ENCODE measurements at regions not wholly inside any gene's neighbourhood (a gene's known extent, or its start where the extent isn't known, plus 50 kb on each side); places are given as distances from the start of the nearest gene placed in this dataset.
"Not testable (repeated sequence)": the region's sequence is repeated elsewhere in the genome, so short reads cannot be mapped to it uniquely, and the experiment has no call there.

DNA sequence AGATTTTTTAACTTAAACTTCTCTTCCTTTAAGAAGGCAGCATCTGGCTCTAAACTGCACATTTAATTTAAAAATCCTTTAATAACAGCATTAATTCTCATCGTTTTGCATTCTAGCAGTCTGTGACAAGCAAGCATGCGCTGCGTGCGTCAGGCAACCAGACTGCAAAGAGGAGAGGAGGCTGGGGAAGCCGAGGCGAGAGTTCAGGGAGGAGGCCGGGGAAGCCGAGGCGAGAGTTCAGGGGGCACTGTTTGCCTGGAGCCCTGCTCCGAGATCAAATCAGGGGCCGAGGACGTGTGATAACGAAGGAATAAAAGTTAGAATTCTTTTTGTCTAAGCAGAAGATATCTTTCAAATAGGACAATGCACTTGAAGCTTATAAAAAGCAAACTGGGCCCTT is 435.7 kb downstream of the EFNB2 start:
- no peak for DNase-seq (ENCODE audit: low read depth in 2 of 2)

DNA sequence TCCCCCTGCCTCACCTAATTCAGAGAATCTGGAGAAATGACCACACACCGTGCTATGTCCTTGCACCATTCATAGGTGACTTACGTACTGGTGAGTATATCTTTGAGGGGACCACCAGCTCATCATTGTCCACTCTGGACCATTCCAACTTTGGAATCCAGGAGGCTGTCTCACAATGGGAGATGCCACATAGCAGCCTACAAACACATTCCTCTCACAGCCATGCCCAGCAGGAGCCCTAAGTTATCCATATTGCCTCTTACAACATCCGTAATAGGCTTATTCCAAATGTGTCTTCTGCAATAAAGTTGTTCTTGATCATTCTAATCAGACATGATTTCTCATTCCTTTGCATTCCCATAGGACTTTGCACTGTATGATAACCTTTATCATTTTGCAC is 436.7 kb downstream of the EFNB2 start:
- DNase-seq (ENCODE audit: low read depth in 2 of 2), result no peak

DNA sequence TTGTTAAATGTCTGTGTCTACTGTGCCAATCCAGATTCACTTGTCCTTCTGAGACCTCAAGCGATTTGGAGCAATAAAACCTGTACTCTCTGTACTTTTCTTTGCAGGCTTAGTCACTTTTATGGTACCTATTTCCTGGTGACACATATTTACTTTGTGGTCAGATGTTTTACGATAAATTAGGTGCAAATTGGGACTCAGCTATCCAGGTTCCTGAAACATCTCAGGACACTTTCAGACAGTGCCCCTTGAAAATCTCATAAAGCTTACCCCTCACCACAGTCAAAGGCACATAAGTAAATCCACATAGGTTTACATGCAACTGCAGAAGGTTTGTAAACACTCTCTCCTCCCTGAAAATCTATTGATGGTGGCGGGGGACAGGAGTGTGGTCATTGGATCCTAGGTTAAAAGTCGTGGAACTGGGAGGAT is 438.8 kb downstream of the EFNB2 start:
- DNase-seq (ENCODE audit: low read depth in 2 of 2), result no peak

DNA sequence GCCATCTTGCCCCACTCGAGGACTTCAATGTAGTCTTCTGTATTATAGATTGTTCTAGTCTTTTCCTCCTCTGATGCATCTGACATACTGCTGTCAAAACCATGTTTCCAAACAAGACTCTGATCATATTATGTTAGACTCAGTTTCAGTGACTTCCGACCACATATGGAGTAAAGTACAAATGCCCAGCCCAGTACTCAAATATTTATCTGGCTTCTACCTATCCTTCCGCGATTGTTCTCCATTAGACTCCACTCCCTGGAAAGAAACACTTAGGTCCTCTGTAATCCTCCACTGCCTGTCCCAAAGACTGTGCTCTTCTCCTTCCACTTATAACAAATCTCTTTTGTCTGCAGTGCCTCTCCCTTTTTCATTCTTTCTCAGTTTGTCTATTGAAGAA is 439.5 kb downstream of the EFNB2 start:
- DNase-seq (ENCODE audit: low read depth in 2 of 2), result no peak

DNA sequence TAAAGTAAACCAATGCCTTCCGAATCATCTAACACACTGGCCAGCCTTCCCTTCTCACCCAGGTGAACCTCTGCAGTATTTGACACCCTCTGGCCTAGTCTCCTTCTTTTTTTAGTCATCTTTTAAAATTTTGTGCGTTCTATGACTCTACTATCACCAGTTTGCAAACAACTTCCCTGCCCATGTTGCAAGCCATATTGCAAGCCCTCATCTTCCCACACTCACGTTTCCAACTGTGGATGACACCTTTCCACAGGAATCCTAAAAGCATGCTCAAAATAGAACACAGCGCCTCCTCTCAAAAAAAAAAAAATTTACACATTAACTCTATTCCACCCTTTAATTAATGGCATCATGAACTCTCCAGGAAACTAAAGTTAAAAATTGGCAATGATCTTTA is 440.1 kb downstream of the EFNB2 start:
- no peak for DNase-seq (ENCODE audit: low read depth in 2 of 2)

DNA sequence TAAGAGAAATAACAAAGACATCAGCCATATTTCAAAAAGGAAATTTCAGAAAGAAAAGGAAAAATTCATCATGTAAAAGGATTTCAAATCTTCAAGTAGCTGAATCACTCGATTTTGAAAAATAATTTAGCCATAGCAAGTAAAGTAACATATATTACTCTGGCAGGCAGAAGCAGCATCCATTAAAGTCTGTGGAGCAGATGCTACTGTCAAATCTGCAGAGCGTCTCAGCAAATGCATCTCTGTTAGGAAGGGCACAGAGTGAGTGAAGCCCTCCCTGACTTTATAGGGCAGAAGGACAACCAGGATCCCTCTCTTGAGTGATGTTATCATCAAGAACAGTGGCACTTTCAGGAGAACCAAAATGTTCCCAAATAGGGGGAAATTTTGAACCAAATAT is 445.5 kb downstream of the EFNB2 start:
- no peak for DNase-seq (ENCODE audit: low read depth in 2 of 2)

DNA sequence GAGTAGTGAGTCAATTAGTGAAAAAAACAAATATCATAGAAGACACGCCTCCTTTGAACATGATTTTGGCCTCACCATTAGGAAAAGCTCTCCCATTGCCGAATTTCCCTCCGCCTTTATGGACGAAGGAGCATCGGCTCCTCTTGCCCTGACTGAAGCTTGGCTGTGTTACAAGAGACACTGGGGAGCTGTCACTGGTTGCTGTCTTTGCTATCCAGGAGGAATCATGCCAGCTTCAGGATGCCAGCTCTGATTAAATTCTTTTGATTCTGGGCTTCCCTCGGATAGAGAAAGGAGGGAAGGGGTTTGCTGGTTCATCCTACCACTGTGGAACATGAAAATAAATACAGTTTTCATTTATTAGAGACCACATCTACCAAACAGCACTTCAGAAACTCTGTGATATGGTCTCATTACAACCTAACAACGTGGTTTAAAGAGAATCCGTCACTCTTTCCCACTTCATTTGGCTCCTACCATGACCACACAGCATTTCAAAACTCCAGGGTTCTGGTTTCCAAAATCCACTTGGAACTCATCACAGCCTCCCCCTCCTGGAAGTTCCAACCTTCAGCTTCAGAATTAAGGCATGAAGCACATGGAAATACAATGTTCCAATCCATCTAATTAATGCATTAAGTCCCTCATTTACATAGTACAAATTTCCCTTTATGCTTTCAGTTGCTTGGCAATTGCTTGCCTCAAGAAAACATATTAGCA is 446.0 kb downstream of the EFNB2 start:
- DNase-seq (ENCODE audit: low read depth in 2 of 2), result no peak

DNA sequence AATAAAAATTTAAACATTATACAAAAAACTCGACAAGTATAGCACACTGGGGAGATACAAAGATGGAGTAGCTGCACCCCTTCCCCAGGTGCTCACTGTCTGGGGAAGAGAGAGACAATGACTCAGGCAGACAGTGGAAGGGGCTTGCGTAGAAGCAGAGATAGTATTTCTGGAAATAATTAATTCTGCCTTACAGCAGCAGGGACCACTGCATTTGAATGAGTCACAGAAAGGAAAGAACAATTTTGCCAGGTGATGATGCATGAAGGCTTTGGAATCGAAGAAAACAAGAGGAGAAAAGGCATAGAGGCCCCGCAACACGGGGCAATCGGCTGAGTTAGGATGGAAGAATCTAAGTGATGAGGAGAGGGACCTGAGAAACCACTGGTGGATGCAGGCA is 447.4 kb downstream of the EFNB2 start:
- DNase-seq (ENCODE audit: low read depth in 2 of 2), result no peak

DNA sequence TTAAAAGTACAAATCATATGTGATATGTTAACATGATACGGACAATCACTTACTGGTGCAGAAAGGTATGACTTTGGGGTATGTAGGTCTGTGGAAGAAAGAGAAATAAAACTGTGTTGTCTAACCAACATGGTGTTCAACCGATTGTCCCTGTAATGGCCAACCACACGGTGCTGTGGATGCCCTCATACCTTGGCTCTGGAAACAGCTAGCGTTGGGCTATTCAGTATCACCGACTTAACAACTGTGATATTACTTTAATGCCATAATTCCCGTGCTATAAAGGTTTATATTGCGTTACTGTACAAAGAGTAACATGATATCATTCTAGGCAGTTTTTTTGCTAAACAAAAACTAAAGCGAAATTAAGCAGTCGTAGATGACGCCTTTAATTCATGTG is 448.3 kb downstream of the EFNB2 start:
- DNase-seq (ENCODE audit: low read depth in 2 of 2), result no peak

DNA sequence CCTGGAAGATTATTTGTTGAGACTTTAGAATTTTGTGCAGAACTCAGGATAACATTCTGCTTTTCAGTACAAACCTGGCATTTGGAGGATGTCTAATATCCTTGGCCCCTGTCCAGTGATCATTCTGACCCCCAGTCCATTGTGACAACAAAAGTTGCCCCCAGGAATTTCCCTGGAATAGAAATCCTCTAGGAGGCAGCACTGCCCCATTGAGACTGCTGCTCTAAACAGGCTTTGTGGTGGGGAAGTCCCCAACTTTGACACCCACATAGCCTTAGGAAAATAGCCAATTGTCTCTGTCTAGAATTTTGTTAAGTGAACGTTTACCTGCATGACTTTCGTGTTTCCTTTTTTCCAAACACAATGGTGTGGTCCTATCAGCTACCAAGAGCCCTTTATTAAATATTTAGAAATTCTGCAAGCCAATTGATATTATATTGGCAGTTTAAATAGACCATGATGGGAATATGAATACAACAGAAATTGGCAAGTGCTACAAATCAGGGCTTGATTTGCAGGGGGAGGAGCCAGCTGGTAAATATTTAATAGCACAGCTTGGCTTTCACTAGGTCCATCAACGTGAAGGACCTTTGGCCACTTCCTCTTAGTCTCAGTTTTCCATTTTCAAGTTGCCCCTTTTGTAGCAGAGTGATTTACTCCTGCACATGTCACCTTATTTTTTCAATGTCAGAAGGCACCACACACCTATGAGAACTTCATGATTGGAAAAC is 451.7 kb downstream of the EFNB2 start:
- DNase-seq (ENCODE audit: low read depth in 2 of 2), result no peak

DNA sequence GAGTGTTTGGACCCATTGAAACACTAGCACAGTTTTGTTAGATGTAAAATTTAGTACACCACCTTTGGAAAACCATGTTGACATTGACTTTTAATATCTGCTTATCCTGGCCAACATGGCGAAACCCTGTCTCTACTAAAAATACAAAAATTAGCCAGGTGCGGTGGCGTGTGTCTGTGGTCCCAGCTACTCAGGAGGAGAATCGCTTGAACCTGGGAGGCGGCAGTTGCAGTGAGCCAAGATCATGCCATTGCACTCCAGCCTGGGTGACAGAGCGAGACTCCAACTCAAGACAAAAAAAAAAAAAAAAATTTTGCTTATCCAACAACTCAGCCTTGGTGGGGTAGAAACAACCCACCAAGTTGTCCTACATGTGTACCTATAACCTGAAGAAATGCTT is 454.2 kb downstream of the EFNB2 start:
- DNase-seq (ENCODE audit: low read depth in 2 of 2), result not testable (repeated sequence)

DNA sequence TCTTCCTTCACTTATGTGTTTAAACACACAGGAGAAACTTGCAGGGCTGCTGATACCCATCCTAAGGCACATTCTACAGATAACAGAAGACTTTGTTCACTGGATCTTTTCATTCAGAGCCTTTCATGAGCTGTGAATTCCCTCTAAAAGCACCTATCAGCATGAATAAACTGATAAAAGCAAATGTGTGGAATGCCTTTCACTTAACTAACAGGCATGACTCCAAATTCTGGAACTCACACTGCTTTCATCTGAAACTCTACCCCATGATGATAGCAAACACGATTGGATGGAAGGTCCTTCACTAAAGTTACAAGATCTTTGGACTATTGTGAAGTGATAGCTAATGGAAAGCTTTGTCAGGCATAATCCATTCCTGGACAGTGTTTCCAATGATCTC is 457.3 kb downstream of the EFNB2 start:
- DNase-seq (ENCODE audit: low read depth in 2 of 2), result no peak

DNA sequence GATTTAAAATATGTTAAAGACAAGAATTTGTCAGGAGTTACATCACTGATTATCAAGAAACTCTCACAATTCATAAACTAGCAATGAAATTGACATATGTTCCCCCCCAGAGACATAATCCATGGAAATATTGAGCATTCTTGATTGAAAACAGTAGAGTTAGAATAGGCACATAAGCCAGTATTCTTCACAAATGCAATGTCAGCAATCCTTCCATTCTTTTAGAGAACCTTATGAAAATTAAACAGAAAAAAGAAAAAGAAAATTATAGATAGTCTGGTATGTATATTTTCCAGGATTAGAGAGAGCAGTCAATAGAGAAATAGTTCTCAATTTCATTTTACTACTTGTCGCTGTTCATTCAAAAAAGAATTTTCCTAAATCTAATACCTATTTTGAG is 458.4 kb downstream of the EFNB2 start:
- DNase-seq (ENCODE audit: low read depth in 2 of 2), result no peak

DNA sequence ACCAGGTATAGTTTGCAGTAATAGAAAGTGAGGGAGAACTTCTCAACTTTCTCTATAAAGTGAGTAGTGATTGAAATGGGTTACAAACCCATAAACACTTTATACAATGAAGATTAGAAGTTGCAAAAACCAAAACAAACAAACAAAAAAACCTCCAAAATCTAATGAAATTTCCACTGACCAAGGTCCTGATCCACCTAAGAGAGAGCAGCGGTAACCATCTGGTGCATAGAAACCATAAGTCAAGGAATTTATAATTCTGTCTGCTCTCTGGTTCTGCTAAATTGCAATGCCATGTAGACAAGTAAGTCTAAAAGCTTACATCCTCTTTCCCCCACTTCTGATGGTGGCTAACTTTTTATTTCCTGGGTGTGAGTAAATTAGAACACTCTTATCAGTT is 463.4 kb downstream of the EFNB2 start:
- no peak for DNase-seq (ENCODE audit: low read depth in 2 of 2)

DNA sequence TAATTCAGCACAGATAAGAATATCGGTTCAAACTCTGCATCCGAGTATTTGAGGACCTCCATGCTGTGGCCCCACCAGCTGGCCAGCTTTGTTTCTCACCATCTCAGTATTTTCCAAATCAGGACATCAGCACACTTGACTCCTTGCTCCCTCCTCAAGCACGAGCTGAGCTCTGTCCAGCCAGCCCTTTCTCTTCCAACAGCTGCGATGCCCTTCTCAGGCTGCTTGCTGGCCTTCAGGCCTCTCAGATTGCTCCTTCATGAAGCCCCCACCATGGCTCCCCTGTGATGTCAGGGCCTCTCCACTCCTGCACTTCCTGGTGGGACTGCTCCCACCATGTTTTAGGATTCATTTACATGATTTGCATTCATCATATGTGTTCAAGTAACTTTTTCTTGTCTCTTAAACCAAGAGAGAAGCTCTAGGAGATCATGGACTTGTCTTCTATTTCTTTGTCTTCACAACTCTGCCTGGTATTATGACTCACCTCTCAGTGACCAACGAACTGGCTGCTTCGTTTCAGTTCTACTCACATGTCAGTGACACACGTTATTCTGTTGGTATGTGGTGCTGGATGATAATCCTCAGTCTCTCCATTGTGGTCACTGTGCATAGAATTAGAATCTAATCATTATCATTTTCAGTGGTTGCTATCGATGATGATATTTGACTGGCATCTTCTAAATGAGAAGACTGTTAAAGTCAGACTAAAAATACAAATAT is 471.7 kb downstream of the EFNB2 start:
- DNase-seq (ENCODE audit: low read depth in 2 of 2), result no peak

DNA sequence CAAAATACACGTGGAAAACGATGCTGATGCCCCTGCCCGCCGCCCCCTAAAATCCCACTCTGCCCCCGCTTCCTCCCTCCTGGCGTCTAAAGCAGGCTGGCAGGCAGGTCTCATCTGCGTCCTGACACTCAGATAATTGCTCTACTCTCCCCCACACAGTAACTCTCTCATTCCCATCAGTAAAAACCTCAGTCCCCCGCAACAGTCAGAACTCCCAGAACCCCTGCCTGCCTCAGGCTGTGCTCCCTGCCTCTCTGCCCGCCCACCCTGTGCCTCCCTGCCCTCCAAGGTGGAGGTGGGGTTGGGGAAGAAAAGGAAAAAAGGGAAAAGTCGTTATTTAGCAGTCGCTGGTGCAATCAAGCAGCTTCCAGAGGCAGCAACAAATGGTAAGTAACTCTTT is 473.7 kb downstream of the EFNB2 start:
- DNase-seq (ENCODE audit: low read depth in 2 of 2), result no peak

DNA sequence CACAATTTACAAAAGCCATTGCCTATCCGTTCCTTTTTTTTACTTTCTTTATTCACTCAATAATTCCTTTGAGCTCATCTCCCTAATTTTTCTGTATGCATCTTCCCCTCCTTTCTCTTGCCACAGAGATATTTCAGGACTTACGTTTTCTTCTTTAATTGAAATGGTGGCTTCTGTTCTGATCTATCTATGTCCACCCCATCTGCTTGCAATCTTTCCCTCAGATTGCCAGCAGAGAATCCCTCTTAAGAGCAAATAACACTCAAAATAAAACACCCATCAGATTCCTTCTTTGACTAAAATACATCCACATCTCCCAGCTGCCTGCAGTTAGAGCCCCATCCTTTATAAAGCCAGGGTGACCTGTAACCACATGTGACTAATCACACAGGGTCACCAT is 478.6 kb downstream of the EFNB2 start:
- DNase-seq (ENCODE audit: low read depth in 2 of 2), result no peak

DNA sequence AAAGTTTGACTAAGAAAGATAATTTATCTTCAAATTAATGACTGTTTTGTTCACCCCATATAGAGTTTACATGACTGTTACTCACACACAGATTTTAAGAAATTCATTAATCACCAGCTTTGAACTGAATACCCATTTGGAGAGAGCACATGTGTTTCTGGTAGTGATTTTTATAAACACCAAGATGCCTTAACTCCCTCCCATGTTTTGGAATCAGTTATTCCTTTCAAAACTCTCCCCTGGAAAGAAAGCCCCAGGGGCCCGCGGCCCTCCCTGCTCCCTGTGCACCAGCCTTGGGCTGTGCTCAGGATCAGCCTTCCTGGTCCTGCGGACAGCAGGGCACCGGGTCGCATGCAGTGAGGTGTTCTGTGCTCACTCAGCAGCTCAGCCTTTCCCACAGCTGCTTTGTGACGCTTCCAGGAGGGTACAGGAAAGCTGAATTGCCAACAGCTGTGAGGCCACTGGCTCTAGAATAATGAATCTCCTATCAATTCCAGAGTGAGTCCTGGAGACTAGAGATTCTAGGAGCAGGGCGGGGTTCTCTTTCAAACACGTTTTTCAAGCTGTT is 483.2 kb downstream of the EFNB2 start:
- DNase-seq (ENCODE audit: low read depth in 2 of 2), result no peak

DNA sequence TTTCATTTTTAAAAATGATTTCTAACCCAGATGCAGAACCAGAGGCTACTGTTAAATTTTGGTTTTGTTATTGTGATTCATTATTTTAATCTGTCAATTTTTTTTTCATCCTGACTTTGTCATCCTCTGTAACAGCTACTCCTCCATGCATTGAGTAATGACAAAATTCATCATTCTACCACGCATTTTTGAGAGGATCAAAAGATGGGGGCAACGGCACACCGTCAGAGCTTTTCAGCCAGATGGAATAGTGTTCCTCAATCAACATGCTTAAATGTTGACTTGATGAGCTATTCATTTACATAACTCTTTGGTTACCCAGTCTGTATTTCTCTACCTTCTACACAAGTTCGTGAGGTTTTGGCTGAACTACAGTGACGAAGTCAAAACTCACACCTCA is 486.3 kb downstream of the EFNB2 start:
- DNase-seq (ENCODE audit: low read depth in 2 of 2), result no peak

DNA sequence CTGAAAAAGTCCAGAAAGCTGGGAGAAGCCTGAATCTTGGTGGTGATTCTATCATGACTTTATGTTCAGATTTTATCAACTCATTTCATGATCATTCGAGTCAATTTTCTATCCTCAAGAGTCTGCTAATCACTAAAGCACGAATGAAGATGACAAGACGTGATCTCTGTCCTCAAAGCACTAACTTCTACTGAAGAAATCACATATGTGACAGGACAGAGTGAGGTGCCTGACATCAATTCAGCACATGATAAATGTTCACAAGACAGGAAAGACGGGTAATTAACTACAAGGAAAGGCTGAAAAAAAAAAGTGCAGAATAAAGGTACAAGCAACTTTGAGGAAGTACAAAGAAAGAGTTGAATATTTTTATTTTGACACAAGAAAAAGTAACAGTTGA is 487.1 kb downstream of the EFNB2 start:
- no peak for DNase-seq (ENCODE audit: low read depth in 2 of 2)

DNA sequence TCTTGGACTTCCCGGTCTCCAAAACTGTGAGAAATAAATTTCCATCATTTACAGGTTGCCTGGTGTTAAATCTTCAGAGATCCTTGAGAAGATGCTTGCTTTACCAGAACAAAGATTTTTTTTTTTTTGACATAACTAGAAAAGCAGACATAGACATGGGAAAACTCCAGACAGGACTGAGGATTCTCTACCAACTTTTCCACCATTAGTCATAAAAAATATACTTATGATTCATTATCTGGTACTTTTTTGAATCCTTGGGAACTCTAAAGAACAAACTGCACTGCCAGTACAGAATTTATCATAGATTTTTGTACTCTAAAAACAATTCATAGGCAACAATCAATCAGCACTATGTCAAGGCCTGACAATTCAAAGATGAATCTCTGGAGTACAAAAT is 487.6 kb downstream of the EFNB2 start:
- DNase-seq (ENCODE audit: low read depth in 2 of 2), result no peak

DNA sequence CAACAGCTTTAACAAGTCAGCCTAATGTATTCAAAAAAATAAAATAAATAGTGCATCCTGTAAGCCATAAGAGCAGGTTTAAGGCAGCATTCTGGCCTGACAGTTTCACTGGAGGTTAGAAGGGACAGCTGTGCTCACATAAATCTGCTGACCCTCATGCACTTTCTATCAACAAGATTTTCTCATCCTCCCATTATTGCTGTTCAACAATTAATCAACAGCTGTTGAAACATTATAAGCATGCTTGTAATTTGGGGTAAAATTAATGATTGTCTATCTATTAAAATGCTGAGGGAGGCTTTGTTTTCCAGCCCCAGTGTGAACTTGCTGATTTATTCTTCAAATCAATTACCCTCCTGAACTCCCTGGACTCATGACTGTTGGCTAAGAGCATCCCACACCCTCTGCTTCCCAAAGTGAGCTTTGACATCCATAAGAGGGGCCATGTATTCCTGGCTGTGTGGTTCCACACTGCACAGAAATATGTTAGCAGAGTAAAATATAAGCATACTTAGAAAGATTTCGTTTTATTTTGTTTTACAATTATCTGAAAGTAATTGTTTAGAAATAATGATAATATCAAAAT is 492.4 kb downstream of the EFNB2 start:
- DNase-seq (ENCODE audit: low read depth in 2 of 2), result no peak

Data from stimulated activated CD4-positive, alpha-beta T cell treated with anti-CD3 and anti-CD28 coated beads, Interleukin-12 subunit alpha, Interleukin-12 subunit beta, amount 100 ng/mL, for 24 hours (primary cell).